BE2C (cell line): ENCODE measurements at regions not wholly inside any gene's neighbourhood (a gene's known extent, or its start where the extent isn't known, plus 50 kb on each side); places are given as distances from the start of the nearest gene placed in this dataset.
"Not testable (repeated sequence)": the region's sequence is repeated elsewhere in the genome, so short reads cannot be mapped to it uniquely, and the experiment has no call there.

Source experiments
- DNase-seq: peaks from one replicate; pipeline ENCODE4 v3.0.0-alpha.2; 2020
- H3K27me3 ChIP-seq: fragments of 250-450 bp; sonication (Bioruptor Pico); 2 replicates; pipeline ENCODE4 v1.5.1; 2020; ENCODE audit warnings: mild to moderate bottlenecking
- H3K36me3 ChIP-seq: fragments of 250-450 bp; sonication (Bioruptor Pico); 2 replicates; pipeline ENCODE4 v1.5.1; 2020; ENCODE audit warnings: mild to moderate bottlenecking
- H3K4me1 ChIP-seq: fragments of 250-450 bp; sonication (Bioruptor Pico); 2 replicates; pipeline ENCODE4 v1.5.1; 2020
- H3K4me3 ChIP-seq: 2 replicates; pipeline ENCODE4 v1.5.1; 2011; ENCODE audit warnings: low read depth, low read length
- H3K9me3 ChIP-seq: fragments of 250-450 bp; sonication (Bioruptor Pico); 2 replicates; pipeline ENCODE4 v1.5.1; 2020
- TF ChIP-seq, protein P1 (sequence below): IDR thresholded peaks from 2 replicates; pipeline ENCODE4 v1.5.1; 2012; ENCODE audit warnings: mild to moderate bottlenecking, low read depth, low read length

GRCh38 chr2:89927018-89927417, 1235.5 kb downstream of the RPIA start:
- H3K4me1 ChIP-seq, DNase-seq, H3K4me3 ChIP-seq, H3K9me3 ChIP-seq, H3K36me3 ChIP-seq, H3K27me3 ChIP-seq: not testable (repeated sequence)

DNA sequence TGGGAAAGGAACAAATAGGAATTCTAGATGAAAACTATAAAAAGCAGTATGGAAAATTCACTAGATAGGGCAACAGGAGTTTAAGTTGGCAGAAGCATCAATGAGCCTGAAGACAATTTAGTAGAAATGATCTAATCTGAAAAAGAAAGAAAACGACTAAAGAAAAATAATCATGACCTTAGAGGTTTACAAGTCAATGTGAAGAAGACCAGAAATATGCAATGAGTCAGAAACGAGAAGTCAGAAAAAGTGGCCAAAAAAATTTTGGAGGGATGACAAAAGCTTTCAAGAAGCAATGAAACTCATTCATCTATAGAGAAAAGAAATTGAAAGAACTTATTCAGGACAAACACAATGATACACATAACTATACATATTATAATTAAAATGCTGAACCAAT, 1244.0 kb downstream of the RPIA start:
- not testable (repeated sequence) for H3K9me3 ChIP-seq, H3K27me3 ChIP-seq, H3K36me3 ChIP-seq, DNase-seq, H3K4me3 ChIP-seq, H3K4me1 ChIP-seq

DNA sequence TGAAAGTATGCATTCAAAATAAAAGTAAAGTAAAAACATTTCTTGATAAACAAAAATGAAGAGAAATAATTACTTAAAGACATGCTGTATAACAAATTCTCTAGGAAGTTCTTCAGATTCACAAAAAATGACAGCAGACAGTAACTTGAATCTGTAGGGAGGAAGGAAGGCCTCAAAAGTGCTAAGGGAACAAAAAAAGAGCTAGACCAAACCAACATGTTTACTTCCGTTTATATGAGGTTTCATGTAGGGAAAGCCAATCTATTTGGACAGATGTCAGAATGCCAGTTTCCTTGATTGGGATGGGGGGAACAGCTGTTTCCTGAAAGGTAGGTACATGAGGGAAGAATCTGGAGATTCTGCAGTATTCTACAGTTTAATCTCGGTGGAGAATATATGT, 1244.5 kb downstream of the RPIA start:
- H3K4me1 ChIP-seq, H3K27me3 ChIP-seq, DNase-seq, H3K9me3 ChIP-seq, H3K4me3 ChIP-seq, H3K36me3 ChIP-seq: not testable (repeated sequence)

- not testable (repeated sequence) for H3K4me1 ChIP-seq, H3K9me3 ChIP-seq, DNase-seq, H3K4me3 ChIP-seq, H3K36me3 ChIP-seq, H3K27me3 ChIP-seq
Measured at GRCh38 chr2:89936559-89936958, 1245.1 kb downstream of the RPIA start.

GRCh38 chr2:89938756-89939155, 1247.3 kb downstream of the RPIA start:
- H3K36me3 ChIP-seq, H3K9me3 ChIP-seq, H3K27me3 ChIP-seq, H3K4me3 ChIP-seq, DNase-seq, H3K4me1 ChIP-seq: not testable (repeated sequence)
- TF ChIP-seq, protein P1, sequence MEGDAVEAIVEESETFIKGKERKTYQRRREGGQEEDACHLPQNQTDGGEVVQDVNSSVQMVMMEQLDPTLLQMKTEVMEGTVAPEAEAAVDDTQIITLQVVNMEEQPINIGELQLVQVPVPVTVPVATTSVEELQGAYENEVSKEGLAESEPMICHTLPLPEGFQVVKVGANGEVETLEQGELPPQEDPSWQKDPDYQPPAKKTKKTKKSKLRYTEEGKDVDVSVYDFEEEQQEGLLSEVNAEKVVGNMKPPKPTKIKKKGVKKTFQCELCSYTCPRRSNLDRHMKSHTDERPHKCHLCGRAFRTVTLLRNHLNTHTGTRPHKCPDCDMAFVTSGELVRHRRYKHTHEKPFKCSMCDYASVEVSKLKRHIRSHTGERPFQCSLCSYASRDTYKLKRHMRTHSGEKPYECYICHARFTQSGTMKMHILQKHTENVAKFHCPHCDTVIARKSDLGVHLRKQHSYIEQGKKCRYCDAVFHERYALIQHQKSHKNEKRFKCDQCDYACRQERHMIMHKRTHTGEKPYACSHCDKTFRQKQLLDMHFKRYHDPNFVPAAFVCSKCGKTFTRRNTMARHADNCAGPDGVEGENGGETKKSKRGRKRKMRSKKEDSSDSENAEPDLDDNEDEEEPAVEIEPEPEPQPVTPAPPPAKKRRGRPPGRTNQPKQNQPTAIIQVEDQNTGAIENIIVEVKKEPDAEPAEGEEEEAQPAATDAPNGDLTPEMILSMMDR, result peak; percentile 35

GRCh38 chr2:89944267-89944666, 1252.8 kb downstream of the RPIA start:
- H3K9me3 ChIP-seq, H3K4me1 ChIP-seq, H3K27me3 ChIP-seq, DNase-seq, H3K4me3 ChIP-seq, H3K36me3 ChIP-seq: not testable (repeated sequence)

- not testable (repeated sequence) for H3K9me3 ChIP-seq, DNase-seq, H3K4me1 ChIP-seq, H3K27me3 ChIP-seq, H3K36me3 ChIP-seq, H3K4me3 ChIP-seq
Measured at GRCh38 chr2:89945004-89945616, 1253.6 kb downstream of the RPIA start.

GRCh38 chr2:89947208-89947815, 1255.8 kb downstream of the RPIA start:
- H3K27me3 ChIP-seq, H3K4me3 ChIP-seq, H3K36me3 ChIP-seq, H3K4me1 ChIP-seq, DNase-seq, H3K9me3 ChIP-seq: not testable (repeated sequence)

DNA sequence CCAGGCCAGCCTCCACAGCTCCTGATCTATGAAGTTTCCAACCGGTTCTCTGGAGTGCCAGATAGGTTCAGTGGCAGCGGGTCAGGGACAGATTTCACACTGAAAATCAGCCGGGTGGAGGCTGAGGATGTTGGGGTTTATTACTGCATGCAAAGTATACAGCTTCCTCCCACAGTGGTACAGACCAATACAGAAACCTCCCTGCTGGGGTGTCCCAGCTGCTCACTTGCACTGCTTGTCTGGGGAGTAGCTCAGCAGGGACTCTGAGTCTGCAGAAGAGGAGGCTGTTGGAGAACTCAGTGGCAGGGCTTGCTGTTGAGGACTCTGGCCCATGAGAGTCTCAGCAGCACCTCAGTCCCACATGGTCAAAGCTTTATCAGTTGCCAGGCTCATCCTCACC, 1256.6 kb downstream of the RPIA start:
- not testable (repeated sequence) for H3K9me3 ChIP-seq, H3K4me3 ChIP-seq, H3K36me3 ChIP-seq, H3K27me3 ChIP-seq, H3K4me1 ChIP-seq, DNase-seq

- DNase-seq, H3K4me1 ChIP-seq, H3K9me3 ChIP-seq, H3K36me3 ChIP-seq, H3K27me3 ChIP-seq, H3K4me3 ChIP-seq: not testable (repeated sequence)
Measured at GRCh38 chr2:89950807-89951206, 1259.3 kb downstream of the RPIA start.

DNA sequence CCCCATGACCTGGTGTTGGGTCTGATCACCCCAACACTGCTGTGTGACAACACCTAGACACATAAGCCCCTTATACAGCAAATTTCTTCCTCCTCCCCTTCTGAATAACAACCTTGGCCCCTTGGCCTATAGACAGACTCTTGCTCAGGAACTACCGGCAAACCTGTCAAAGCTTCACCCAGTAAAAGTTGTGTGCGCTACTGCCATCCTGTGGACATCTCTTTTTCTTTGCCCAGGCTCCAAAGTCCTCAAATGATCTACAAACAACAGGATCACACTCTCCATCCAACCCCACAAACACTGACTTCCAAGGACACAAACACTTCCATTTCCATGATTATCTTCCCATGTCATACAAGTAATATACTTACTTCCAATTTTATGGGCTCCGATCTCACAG, 1265.8 kb downstream of the RPIA start:
- H3K4me1 ChIP-seq, result not testable (repeated sequence)
- DNase-seq, result peak; percentile 4

DNA sequence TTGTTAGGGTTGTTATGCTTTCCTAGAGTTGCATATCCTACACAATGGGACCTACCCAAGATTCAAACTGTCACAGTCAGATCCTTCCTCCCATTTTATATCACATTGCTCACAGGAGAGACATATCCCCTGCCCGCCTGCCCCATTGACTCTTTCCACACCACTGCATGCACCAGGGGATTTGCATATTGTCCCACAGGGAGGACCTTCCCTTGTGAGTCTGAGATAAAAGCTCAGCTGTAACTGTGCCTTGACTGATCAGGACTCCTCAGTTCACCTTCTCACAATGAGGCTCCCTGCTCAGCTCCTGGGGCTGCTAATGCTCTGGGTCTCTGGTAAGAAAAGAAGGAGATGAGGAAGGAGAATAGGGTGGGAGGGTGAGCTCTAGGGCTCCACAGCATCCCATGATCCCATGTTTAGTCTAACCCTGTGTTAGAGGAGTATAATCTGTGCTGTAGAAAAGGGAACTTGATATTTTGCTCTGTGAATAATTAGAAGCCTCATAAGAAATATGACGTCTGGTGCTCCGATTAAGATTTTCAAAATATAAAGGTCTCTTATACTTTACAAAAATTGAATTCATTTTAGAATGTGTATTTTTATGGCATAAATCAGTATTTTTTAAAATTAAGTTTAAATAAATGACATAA, 1268.4 kb downstream of the RPIA start:
- DNase-seq, H3K9me3 ChIP-seq, H3K27me3 ChIP-seq, H3K36me3 ChIP-seq, H3K4me1 ChIP-seq, H3K4me3 ChIP-seq: not testable (repeated sequence)

More for the DNA sequence above, 1265.8 kb downstream of the RPIA start:
- H3K4me3 ChIP-seq, H3K27me3 ChIP-seq, H3K36me3 ChIP-seq, H3K9me3 ChIP-seq: not testable (repeated sequence)

- not testable (repeated sequence) for H3K27me3 ChIP-seq, DNase-seq, H3K36me3 ChIP-seq, H3K9me3 ChIP-seq, H3K4me3 ChIP-seq, H3K4me1 ChIP-seq
Measured at GRCh38 chr2:89960570-89960969, 1269.1 kb downstream of the RPIA start.

GRCh38 chr2:89968567-89968966, 1277.1 kb downstream of the RPIA start:
- H3K9me3 ChIP-seq, DNase-seq, H3K4me1 ChIP-seq, H3K27me3 ChIP-seq, H3K4me3 ChIP-seq, H3K36me3 ChIP-seq: not testable (repeated sequence)

DNA sequence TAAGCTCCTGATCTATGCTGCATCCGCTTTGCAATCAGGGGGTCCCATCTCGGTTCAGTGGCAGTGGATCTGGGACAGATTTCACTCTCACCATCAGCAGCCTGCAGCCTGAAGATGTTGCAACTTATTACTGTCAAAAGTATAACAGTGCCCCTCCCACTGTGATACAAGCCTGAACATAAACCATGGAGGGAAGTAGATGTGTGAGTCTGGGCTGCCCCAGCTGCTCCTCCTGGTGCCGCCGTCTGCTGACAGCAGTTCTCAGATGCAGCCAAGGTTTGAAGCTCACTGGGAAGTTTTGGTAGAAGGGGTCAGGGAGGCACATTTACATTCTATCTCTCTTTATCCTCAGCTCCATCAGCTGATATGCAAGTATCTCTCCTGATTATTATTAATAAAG, 1277.7 kb downstream of the RPIA start:
- H3K27me3 ChIP-seq, H3K4me1 ChIP-seq, H3K36me3 ChIP-seq, DNase-seq, H3K4me3 ChIP-seq, H3K9me3 ChIP-seq: not testable (repeated sequence)
